Midbrain (tissue), 1 donor: ENCODE measurements at regions not wholly inside any gene's neighbourhood (a gene's known extent, or its start where the extent isn't known, plus 50 kb on each side); places are given as distances from the start of the nearest gene placed in this dataset.
A peak's percentile ranks its signal among the peaks of the same experiment; 100 is the strongest.
"Not testable (repeated sequence)": the region's sequence is repeated elsewhere in the genome, so short reads cannot be mapped to it uniquely, and the experiment has no call there.

Source experiments
- DNase-seq: peaks from one replicate; lab custom pipeline; 2025; lab: John Stamatoyannopoulos, UW

DNA sequence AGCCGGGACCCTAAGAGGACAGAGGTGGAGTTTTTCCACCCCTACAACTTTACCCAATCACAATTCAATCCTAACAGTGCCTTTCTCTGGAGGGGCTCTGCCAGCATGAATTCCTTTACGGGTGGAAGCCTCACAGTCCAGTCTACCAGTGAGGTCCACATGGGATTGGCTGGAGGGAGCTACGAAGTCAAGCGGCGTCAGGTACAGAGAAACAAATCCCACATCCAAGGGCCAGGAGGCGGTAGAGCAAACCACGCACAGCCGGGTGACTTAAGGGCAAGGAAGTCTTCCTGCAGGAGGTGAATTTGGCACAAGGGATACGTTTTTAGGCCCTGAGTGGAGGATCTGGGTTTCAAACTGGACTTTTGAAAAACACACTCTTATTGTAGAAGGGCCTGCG, 199.6 kb downstream of the UQCRFS1 start:
- no peak for DNase-seq

DNA sequence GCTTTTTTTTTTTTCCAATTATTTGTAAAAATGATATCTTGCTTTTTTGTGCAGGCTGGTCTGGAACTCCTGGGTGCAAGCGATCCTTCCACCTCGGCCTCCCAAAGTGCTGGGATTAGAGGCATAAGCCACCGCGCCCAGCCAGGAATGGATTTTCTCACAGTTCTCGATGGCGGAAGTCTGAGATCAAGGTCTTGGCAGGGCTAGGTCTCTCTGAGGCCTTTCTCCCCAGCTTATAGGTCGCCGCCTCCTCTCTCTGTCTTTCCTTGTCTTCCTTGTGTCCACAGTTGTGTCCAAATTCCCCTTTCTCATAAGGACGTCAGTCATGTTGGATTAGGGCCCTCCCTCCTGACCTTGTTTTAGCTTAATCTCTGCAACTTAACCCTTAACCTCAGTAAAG, 200.5 kb downstream of the UQCRFS1 start:
- no peak for DNase-seq

DNA sequence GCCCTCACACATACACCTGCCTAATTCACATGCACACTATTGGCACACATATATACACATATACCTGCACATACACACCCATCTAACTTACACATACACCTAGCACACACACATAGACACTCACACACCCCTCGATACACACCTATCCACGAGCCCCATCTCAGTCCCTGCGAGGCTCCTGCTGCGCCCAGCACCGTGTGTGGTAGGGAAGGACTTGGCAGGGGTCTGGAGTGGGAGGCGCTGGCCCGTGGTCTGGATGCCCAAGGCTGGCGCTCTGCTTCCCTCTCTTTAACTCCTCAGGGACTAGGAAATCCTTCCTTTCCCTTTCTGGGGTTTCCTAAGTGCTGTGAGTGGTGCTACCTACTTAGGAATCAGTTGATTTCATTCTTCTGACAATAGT, 202.7 kb downstream of the UQCRFS1 start:
- DNase-seq = peak; percentile 17

DNA sequence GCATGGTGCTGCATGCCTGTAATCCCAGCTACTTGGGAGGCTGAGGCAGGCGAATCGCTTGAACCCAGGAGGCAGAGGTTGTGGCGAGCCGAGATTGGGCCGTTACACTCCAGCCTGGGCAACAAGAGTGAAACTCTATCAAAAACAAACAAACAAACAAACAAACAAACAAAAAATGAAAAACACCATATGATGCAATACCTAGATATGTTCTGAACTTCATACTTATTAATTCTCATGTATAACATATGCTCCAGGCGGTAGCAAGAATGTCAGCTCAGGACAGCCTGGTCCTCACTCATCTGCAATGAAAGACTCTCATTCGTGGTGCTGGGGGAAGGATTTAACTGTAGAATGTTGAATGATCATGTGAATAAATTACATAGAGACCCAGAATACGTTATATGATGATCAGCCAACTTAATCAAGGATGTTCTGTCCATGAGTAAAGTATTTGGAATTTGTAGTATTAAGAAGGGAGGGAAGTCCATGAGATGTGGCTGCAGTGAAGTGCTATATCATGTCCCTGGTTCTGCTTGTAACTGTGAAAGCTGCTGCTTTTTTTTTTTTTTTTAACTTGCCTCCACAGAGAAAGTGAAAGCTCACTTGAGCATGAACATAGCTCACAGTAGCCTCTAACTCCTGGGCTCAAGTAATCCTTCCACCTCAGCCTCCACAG, 206.8 kb downstream of the UQCRFS1 start:
- DNase-seq = no peak

DNA sequence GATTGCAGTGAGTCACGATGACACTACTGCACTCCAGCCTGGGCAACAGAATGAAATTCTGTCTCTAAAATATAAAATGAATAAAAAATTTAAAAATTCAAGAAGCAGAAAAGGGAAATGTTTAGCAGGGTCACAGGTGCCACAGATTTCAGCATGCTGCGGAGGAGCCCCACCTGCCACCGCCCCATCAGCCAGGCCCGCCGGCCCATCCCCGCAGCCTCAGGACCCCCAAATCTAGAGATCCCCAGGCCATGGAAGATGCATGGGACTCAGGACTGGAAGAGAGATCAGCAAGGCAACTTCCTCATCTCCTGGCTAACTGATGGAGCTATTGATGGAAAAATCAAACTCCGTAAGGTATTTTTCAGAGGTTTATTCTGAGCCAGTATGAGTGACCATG, 208.2 kb downstream of the UQCRFS1 start:
- DNase-seq = no peak

DNA sequence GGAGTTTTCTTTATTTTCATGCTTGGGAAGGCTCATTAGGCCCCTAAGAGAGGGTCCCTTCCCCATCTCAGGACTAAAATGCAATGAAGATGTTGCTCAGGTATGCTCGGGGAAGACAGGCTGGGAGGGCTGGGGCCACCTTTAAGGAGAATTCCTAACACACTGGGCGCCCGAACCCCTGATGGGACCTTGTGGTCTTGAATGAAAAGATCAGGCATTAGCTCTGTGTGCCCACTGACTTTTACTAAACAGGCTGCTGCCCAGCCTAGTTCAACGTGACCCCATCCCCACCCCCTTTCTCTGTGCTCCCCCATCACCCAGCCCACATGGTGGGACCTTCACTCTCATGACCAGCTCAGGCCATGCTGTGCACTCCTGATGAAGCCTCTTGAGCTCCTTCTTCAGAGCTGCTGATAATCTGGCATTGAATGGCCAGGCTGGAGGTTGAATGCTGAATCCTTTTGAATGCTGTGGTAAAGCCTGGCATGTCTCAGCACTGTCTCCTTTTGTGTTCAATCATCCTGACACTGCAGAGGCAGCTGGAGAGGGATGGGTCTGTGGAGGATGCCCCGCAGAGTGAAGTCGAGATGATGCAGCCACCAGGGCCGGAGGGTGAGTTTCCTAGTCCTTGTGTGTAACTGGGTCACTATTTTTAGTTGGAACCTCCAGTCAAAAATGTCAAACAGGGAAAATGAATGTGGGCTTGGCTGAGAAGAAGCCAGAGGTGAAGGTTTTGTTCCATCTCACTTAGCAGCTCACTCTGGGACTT, 209.1 kb downstream of the UQCRFS1 start:
- DNase-seq = peak; percentile 11

DNA sequence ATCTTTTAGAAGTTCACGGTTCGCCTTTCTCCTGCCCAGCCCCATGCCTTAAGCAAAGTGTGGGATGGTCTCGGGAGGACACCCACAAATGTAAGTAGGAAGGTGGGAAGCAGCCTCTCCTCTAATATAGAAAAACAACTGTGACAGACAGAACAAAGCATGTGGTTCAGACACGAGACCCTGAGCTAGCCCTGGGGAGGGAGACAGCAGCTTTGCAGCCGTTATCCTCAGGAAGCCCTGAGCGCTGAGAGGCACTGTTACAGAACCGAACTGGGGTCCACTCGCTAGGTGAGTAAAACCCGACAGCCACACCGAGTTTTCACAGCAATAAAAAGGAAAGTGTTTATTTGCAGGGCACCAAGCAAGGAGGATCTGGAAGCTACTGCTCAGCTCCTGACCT, 210.6 kb downstream of the UQCRFS1 start:
- DNase-seq = peak; percentile 68

DNA sequence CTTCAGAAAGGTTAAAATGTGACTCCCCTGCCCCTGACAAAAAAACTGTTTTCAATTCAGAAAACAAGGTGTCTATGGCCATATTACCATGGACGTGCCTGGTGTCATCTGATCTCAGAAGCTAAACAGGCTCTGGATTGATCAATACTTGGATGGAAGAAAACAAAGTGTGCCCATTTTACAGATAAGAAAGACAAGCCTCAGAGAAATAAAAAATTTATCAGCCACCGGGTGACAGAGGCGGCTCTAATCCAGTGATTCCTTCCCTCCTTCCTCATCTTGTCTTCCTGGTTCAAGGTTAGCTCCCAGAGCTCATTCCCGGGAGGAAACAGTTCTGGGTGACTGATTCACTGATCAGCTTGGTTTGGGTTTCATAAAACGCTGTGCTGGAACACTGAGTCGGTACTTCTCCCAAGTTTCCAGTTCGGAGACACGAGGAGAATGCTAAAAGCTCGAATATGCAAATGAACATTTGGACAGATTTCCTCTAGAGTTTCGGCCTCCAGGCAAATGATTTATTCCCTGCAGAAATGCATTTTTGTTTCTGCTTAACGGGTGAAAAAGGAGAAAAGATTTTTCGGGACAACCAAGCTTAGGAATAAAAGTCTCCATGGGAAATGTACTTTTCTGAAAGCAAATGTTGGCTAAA, 211.2 kb downstream of the UQCRFS1 start:
- DNase-seq = peak; percentile 68

DNA sequence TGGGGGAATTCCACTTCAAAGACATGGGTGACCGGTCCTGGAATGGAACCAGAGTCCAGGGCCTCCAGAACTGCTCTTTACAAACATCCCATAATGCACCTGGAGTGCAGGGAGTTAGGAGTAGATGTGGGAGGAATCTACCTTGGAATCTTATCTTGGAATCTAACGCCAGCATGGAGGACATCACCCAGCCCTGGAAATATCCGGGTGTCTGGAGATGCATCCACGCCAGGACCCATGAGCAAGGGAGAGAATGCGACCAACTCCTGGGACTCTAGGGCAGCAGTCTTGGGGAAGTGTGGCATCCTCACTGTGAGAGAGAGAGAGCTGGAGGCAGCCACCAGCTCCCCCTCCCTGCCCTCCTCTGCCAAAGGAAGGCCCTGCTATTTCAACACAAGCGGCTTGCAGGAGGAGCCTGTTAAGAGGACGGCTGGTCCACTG, 211.8 kb downstream of the UQCRFS1 start:
- DNase-seq = no peak

DNA sequence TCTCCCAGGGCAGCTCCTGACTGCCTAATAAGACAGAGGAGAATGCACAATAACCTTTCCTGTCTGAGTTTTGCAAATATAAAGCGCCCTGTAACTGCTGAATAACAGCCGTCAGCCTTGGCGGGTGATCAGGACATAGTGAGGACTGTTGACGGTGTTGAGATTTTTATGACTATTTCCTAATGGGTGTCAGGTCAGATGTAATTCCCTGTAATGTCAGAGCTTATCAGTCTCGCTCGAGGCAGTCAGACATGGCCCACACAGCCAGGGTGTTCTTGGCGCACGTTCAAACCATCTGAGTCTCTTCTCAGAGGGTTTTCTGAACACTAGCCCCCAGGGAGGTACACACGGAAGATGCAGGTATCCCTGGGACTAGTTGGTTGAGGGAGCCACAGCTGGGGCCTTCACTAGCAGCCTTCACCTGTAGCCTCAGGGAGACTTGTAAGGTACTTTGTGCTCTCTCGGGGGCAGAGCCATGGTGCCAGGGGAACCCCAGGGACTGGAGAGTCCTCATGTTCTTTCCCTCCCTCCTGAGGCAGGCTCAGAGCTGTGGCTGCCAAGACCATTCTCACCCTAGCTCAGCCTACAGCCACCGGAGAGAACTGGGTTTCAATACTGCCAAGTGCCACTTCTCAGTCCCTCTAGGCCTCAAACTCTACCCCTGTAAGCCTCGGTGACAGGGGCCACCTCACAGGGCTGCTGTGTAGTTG, 213.1 kb downstream of the UQCRFS1 start:
- no peak for DNase-seq

DNA sequence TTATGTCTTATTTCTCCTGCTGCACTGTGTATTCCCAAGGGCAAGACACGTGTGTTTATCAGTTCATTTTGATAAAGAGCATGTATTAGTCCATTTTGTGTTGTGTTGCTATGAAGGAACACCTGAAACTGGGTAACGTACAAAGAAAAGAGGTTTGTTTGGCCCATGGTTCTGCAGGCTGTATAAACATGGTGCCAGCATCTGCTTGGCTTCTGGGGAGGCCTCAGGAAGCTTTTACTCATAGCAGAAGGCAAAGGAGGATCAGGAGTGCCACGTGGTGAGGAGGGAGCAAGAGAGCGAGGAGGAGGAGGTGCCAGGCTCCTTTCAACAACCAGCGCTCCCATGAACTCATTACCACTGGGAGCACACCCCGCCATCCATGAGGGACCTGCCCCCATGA, 214.0 kb downstream of the UQCRFS1 start:
- no peak for DNase-seq

DNA sequence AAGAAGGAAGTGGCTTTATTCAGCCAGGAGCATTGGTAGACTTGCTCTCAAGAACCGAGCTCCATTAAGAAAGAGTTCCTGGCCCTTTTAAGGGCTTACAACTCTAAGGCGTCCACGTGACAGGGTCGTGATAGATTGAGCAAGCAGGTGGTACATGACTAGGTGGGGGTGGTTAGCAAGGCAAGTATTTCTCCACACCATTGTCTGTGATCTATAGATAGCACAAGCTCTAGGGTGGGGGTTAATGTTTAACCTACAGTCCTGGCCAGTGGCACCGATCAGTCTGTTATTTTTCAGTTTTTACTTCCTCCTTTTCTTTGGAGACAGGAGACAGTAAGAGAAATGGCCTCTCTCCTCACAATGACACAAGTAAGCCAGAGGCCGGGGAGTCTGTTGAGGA, 215.1 kb downstream of the UQCRFS1 start:
- DNase-seq = not testable (repeated sequence)

DNA sequence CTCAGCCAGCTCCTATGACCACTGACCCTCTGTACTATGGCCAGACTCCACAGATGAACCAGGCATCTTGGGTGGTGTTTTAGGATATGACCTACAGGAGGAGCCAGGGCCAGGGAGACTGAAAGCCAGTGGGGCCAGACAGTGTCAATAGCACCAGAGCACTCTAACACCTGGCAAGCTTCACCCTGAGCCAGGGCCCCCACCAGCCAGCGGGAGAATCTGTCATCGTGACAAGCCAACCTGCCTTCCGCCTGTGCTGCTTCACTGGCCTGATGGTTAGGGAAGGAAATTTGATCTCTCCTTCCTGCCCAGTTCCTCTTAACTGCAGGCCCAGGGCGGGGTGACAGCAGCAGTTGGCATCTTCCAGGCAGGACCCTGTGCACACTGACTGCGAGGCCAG, 222.4 kb downstream of the UQCRFS1 start:
- DNase-seq = no peak

DNA sequence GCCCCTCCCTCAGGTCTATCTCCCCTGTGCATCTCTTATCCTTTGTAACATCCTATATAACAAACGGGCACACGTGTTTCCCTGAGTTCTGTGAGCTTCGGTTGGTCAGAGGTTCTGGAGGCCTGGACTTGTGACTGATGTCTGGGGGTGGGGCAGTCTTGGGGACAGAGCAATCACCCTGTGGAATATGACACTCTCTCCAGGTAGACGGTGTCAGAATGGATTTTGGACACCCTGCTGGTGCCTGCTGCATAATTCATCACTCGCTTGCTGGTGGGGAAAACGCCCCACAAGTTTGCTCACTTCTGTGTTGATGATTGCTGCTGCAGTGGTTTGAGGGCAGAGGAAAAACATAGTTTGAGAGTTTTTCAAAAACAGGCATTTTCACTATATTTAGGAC, 223.2 kb downstream of the UQCRFS1 start:
- DNase-seq = no peak

DNA sequence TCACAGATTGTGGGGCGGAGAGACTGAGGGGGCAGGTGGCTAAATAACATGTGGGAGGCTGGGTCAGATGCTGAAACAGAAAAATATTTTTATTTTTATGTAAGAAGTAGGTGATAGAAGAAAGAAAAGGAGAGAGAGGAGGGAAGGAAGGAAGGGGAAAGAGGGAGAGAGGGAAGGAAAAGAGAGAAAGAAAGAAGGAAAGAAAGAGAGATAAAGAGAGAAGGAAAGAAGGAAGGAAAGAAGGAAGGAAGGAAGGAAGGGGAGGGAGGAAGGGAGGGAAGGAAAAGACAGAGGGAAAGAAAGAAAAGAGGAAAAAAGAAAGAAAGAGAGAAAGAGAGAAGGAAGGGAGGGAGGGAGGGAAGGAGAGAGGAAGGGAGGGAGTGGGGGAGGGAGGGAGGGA, 224.9 kb downstream of the UQCRFS1 start:
- DNase-seq = no peak

DNA sequence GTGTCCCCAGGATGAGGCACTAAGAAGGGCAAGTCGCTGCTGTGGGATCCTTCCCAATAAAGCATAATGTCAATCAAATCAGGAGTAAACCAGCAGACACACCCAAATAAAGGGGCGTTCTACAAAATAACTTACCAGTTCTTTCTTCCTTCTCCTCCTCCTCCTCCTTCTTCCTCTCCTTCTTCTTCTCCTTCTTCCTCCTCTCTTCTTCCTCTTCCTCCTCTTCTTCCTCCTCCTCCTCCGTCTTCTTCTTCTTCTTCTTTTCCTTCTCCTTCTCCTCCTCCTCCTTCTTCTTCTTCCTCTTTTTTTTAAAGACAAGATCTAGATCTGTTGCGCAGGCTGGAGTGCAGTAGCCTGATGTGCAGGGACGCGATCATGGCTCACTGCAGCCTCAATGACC, 225.8 kb downstream of the UQCRFS1 start:
- no peak for DNase-seq

DNA sequence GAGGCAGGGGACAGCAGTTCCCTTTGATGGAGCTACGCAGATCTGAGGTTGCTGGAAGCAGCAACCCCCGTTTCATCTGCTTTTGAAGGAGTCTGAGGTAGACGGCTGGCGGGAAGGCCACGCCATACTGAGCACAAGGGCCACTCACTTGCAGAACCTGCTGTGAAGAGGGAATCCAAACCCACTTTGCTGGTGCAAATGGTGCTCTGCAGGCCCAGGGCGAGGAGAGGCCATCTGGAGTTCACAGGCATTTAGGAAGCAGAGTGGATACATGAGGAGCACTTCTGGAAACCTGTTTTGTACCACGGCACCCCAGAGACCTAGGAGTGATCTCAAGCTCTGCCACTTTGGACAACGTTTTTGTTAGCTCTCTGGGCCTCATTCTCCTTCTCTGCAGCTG, 227.8 kb downstream of the UQCRFS1 start:
- no peak for DNase-seq

DNA sequence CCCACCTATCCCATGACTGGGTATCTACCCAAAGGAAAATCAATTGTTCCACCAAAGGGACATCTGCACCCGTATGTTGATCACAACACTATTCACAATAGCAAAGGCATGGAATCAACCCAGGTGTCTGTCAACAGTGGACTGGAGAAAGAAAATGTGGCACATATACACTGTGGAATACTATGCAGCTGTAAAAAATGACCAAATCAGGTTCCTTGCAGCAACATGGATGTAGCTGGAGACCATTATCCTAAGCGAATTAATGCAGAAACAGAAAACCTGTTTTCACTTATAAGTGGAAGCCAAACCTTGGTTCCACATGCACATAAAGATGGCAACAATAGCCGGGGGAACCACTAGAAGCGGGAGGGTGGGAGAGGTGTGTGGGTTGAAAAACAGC, 228.6 kb downstream of the UQCRFS1 start:
- no peak for DNase-seq

DNA sequence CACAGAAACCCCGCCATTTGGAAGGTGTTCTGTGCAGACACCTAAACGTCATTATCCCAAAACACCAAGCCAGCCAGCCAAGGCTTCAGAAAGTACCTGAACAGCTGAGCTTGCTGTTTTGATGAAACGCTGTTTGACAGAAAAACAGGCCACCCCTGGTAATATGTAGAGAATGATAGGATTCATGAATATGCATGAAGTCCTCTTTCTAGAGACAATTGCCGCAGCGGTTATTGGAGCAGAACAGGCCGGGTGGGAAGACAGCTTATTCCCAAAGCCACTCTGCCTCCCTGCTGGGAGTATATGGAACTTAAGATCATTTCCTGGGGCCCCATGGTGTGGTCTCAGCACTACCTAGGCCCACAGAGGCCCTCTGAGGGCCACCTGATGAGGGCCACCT, 229.5 kb downstream of the UQCRFS1 start:
- DNase-seq = no peak

DNA sequence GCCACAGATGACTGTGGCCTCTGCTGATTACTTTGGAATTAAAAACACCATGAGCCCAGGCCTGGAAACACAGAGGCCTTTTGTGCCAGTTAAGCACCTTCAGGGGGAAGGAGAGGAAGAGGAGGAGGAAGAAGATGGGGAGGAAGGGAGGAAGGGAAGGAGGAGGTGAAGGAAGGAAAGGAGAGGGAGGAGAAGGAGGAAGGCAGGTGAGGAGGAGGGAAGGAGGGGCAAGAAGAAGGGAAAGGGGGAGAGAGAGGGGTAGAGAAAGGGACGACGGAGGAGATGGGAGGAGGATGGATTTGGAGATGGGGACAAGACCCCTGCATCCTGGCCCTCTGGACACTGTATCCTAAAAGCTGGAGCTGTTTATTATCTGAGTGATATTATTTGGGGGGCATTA, 231.0 kb downstream of the UQCRFS1 start:
- DNase-seq = no peak

DNA sequence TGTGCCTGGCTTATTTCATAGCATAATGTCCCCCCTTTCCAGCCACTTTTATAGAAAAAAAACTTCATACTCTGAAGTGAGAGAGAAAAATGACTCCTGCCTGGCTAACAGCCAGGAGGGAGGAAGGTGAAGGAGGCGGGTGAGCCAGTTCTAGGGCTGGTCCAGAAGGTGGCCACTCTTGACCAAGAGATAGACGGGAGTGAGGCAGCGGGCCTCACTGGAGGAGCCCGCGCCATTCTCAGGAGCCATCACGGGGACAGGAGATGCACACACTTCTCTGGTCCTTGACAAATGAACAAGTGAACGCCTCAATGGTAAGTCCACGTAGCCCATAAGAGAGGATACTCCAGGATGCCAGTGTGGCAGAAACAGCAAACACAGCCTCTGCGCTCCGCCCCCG, 231.4 kb downstream of the UQCRFS1 start:
- no peak for DNase-seq

DNA sequence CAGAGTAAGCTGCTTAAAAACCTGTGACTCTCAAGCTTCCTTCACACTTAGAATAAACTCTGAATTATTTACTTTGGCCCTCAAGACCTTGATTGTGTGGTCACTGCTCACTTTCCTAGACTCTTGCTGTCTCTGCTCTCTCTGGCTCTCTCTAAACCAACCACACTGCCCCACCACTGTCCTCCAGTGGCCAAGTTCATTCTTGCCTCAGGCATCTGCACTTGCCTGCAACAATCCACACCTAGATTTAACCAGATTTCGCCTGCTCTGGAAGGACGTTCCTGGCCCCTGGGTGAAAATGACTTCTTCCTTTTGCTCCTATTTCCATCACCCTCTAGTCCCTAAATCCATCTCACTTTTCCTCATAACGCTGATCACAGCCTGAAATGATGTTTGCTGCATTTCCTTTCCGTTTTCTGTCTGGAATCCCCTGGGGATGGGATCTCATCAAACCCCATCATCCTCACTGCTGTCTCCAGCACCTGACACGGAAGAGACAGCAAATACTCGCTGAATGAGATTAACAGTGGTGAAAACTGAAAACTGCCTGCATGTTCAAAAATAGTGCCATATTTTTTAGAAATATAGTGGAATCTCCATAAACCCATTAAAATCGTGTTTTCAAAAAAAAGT, 232.6 kb downstream of the UQCRFS1 start:
- no peak for DNase-seq
